GM23338 (cell line): ENCODE measurements at regions not wholly inside any gene's neighbourhood (a gene's known extent, or its start where the extent isn't known, plus 50 kb on each side); places are given as distances from the start of the nearest gene placed in this dataset.

Source experiments
- ATAC-seq: fragments of 200-7000 bp; cut with Tn5 transposase; 3 replicates; pipeline ENCODE4 v1.9.1; 2020
- DNase-seq: peaks from one replicate; pipeline ENCODE4 v3.0.0-alpha.2; 2015; ENCODE audit warnings: low spot score
- H2AFZ ChIP-seq: fragments of 200-600 bp; sonication (generic); 2 replicates; pipeline ENCODE4 v1.8.0; 2016; ENCODE audit warnings: antibody characterized with exemption, mild to moderate bottlenecking, moderate library complexity
- H3F3A ChIP-seq: fragments of 200-600 bp; sonication (generic); replicated peaks from 2 replicates; pipeline ENCODE4 v1.8.0; 2017; ENCODE audit warnings: antibody characterized with exemption, mixed run types, low read depth
- H3K27ac ChIP-seq: fragments of 200-600 bp; sonication (generic); 2 replicates; pipeline ENCODE4 v1.6.1; 2016; ENCODE audit warnings: low read depth
- H3K27me3 ChIP-seq: fragments of 200-600 bp; sonication (generic); 2 replicates; pipeline ENCODE4 v1.8.0; 2016; ENCODE audit warnings: mild to moderate bottlenecking, mixed run types, moderate library complexity; ENCODE audit not compliant: insufficient read depth
- H3K36me3 ChIP-seq: fragments of 200-600 bp; sonication (generic); 2 replicates; pipeline ENCODE4 v1.8.0; 2016; ENCODE audit warnings: mild to moderate bottlenecking; ENCODE audit not compliant: insufficient read depth
- H3K4me1 ChIP-seq: fragments of 200-600 bp; sonication (generic); 2 replicates; pipeline ENCODE4 v1.8.0; 2016; ENCODE audit warnings: mild to moderate bottlenecking, moderate library complexity; ENCODE audit not compliant: insufficient read depth
- H3K4me2 ChIP-seq: fragments of 200-600 bp; sonication (generic); 2 replicates; pipeline ENCODE4 v1.7.1; 2017; ENCODE audit warnings: mixed run types
- H3K4me3 ChIP-seq: fragments of 200-600 bp; sonication (generic); 2 replicates; pipeline ENCODE4 v1.6.1; 2016; ENCODE audit warnings: mixed run types
- H3K79me2 ChIP-seq: fragments of 200-600 bp; sonication (generic); replicated peaks from 2 replicates; pipeline ENCODE4 v1.8.0; 2017; ENCODE audit warnings: mild to moderate bottlenecking; ENCODE audit not compliant: insufficient read depth
- H3K9me2 ChIP-seq: fragments of 200-600 bp; sonication (generic); 2 replicates; pipeline ENCODE4 v1.8.0; 2017; ENCODE audit not compliant: insufficient read depth
- H4K20me1 ChIP-seq: fragments of 200-600 bp; sonication (generic); replicated peaks from 2 replicates; pipeline ENCODE4 v1.8.0; 2017; ENCODE audit warnings: mild to moderate bottlenecking; ENCODE audit not compliant: insufficient read depth
- H3K27ac Mint-ChIP-seq: 2 replicates; pipeline ENCODE4 v1.8.0; 2020; ENCODE audit warnings: inconsistent platforms, mild to moderate bottlenecking, moderate library complexity, mixed read lengths
- H3K27me3 Mint-ChIP-seq: 3 replicates; pipeline ENCODE4 v1.8.0; 2022; ENCODE audit warnings: low read depth, mild to moderate bottlenecking, moderate library complexity, mixed read lengths, inconsistent platforms; ENCODE audit not compliant: insufficient read depth, poor library complexity
- H3K36me3 Mint-ChIP-seq: 3 replicates; pipeline ENCODE4 v1.8.0; 2021; ENCODE audit warnings: low read depth, mild to moderate bottlenecking, inconsistent platforms, moderate library complexity, mixed read lengths
- H3K4me1 Mint-ChIP-seq: 3 replicates; pipeline ENCODE4 v1.8.0; 2020; ENCODE audit warnings: mild to moderate bottlenecking, inconsistent platforms, mixed read lengths
- H3K4me3 Mint-ChIP-seq: 3 replicates; pipeline ENCODE4 v1.8.0; 2021; ENCODE audit warnings: moderate library complexity, mild to moderate bottlenecking, inconsistent platforms, mixed read lengths
- H3K9me3 Mint-ChIP-seq: 3 replicates; pipeline ENCODE4 v1.8.0; 2020; ENCODE audit warnings: moderate library complexity, mild to moderate bottlenecking, inconsistent platforms, mixed read lengths
- CREB1 ChIP-seq: fragments of 250-450 bp; sonication (Bioruptor Pico); IDR thresholded peaks from 2 replicates; pipeline ENCODE4 v1.5.0; 2020; ENCODE audit warnings: low read depth, mild to moderate bottlenecking, moderate library complexity
- EZH2 ChIP-seq: fragments of 200-600 bp; sonication (generic); IDR thresholded peaks from one replicate; pipeline ENCODE4 v1.8.0; 2017; ENCODE audit warnings: antibody characterized with exemption, mild to moderate bottlenecking, low read depth; ENCODE audit not compliant: unreplicated experiment
- EZH2phosphoT487 ChIP-seq: fragments of 200-600 bp; sonication (generic); IDR thresholded peaks from one replicate; pipeline ENCODE4 v1.8.1; 2018; ENCODE audit warnings: antibody characterized with exemption; ENCODE audit not compliant: unreplicated experiment
- JUNB ChIP-seq: IDR thresholded peaks from one replicate; pipeline ENCODE4 v1.6.1; 2016; ENCODE audit warnings: antibody characterized with exemption; ENCODE audit not compliant: unreplicated experiment
- NANOG ChIP-seq: IDR thresholded peaks from 2 replicates; pipeline ENCODE4 v1.6.1; 2016; ENCODE audit warnings: antibody characterized with exemption, borderline replicate concordance
- POLR2AphosphoS5 ChIP-seq: IDR thresholded peaks from 2 replicates; pipeline ENCODE4 v1.6.1; 2016; ENCODE audit warnings: antibody characterized with exemption, low read depth
- STAT1 ChIP-seq: IDR thresholded peaks from one replicate; pipeline ENCODE4 v1.6.1; 2016; ENCODE audit warnings: antibody characterized with exemption; ENCODE audit not compliant: unreplicated experiment
- ZNF114 ChIP-seq: fragments of 250-450 bp; sonication (Bioruptor Pico); IDR thresholded peaks from 2 replicates; pipeline ENCODE4 v1.5.0; 2020; ENCODE audit warnings: mild to moderate bottlenecking, moderate library complexity
- ZNF331 ChIP-seq: fragments of 250-450 bp; sonication (Bioruptor Pico); IDR thresholded peaks from 2 replicates; pipeline ENCODE4 v1.5.0; 2020; ENCODE audit warnings: low read depth, mild to moderate bottlenecking, moderate library complexity
- TF ChIP-seq, protein P1 (sequence below): IDR thresholded peaks from one replicate; pipeline ENCODE4 v1.6.1; 2018; ENCODE audit warnings: antibody characterized with exemption; ENCODE audit not compliant: unreplicated experiment
- TF ChIP-seq, protein P2 (sequence below): fragments of 250-450 bp; sonication (Bioruptor Pico); IDR thresholded peaks from 2 replicates; pipeline ENCODE4 v1.5.0; 2020; ENCODE audit warnings: mild to moderate bottlenecking, moderate library complexity
- TF ChIP-seq, protein P3 (sequence below), 2 experiments: fragments of 200-600 bp in 1 of 2; sonication (generic) in 1 of 2; conservative IDR thresholded peaks; 2 replicates each; pipeline versions ENCODE4 v1.5.1 to v1.6.1; 2016 to 2017; ENCODE audit warnings: antibody characterized with exemption in 2 of 2, low read depth in 2 of 2, mild to moderate bottlenecking in 2 of 2, moderate library complexity in 1 of 2
- TF ChIP-seq, protein P4 (sequence below): IDR thresholded peaks from 2 replicates; pipeline ENCODE4 v1.6.1; 2016; ENCODE audit warnings: antibody characterized with exemption

DNA sequence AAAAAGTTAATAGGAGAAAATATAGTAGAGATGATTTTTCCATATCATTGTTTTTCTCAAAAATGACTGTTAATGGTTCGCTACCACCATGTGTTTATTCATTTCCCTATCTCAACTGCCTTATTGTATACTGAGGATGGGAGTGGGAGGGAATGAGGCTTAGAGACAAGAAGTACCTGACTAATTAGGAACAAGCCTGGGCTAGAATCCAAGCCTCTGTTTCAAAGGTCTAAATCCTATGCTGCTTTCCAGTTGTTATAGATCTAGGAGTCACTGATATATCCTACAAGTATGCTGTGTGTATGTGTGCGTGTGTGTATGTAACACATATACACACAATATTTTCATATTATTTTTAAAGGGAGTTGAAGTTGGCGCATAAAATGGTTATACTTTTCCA, 465.9 kb downstream of the EPHA4 start:
- ATAC-seq (no peak), DNase-seq (no peak)
- peaks cover 14% of the 10 kb centered on the region for H3K4me1 Mint-ChIP-seq
- no peaks in the 10 kb centered on the region for H3K4me1 ChIP-seq
- H3K4me3 ChIP-seq: no peak overlapping the region
- no peaks in the 10 kb centered on the region for H3K36me3 ChIP-seq
- no peak overlapping the region for H3K27ac Mint-ChIP-seq
- H3K9me2 ChIP-seq: no peaks in the 10 kb centered on the region
- H3K27ac ChIP-seq: no peak overlapping the region
- TF ChIP-seq POLR2AphosphoS5 (no peak), NANOG (no peak), ZNF331 (no peak), EZH2 (no peak), ZNF114 (no peak), STAT1 (no peak), EZH2phosphoT487 (no peak), JUNB (no peak), CREB1 (CRISPR knock-in tag) (no peak)
- TF ChIP-seq, protein P1, sequence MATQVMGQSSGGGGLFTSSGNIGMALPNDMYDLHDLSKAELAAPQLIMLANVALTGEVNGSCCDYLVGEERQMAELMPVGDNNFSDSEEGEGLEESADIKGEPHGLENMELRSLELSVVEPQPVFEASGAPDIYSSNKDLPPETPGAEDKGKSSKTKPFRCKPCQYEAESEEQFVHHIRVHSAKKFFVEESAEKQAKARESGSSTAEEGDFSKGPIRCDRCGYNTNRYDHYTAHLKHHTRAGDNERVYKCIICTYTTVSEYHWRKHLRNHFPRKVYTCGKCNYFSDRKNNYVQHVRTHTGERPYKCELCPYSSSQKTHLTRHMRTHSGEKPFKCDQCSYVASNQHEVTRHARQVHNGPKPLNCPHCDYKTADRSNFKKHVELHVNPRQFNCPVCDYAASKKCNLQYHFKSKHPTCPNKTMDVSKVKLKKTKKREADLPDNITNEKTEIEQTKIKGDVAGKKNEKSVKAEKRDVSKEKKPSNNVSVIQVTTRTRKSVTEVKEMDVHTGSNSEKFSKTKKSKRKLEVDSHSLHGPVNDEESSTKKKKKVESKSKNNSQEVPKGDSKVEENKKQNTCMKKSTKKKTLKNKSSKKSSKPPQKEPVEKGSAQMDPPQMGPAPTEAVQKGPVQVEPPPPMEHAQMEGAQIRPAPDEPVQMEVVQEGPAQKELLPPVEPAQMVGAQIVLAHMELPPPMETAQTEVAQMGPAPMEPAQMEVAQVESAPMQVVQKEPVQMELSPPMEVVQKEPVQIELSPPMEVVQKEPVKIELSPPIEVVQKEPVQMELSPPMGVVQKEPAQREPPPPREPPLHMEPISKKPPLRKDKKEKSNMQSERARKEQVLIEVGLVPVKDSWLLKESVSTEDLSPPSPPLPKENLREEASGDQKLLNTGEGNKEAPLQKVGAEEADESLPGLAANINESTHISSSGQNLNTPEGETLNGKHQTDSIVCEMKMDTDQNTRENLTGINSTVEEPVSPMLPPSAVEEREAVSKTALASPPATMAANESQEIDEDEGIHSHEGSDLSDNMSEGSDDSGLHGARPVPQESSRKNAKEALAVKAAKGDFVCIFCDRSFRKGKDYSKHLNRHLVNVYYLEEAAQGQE: no peak
- TF ChIP-seq, protein P2, sequence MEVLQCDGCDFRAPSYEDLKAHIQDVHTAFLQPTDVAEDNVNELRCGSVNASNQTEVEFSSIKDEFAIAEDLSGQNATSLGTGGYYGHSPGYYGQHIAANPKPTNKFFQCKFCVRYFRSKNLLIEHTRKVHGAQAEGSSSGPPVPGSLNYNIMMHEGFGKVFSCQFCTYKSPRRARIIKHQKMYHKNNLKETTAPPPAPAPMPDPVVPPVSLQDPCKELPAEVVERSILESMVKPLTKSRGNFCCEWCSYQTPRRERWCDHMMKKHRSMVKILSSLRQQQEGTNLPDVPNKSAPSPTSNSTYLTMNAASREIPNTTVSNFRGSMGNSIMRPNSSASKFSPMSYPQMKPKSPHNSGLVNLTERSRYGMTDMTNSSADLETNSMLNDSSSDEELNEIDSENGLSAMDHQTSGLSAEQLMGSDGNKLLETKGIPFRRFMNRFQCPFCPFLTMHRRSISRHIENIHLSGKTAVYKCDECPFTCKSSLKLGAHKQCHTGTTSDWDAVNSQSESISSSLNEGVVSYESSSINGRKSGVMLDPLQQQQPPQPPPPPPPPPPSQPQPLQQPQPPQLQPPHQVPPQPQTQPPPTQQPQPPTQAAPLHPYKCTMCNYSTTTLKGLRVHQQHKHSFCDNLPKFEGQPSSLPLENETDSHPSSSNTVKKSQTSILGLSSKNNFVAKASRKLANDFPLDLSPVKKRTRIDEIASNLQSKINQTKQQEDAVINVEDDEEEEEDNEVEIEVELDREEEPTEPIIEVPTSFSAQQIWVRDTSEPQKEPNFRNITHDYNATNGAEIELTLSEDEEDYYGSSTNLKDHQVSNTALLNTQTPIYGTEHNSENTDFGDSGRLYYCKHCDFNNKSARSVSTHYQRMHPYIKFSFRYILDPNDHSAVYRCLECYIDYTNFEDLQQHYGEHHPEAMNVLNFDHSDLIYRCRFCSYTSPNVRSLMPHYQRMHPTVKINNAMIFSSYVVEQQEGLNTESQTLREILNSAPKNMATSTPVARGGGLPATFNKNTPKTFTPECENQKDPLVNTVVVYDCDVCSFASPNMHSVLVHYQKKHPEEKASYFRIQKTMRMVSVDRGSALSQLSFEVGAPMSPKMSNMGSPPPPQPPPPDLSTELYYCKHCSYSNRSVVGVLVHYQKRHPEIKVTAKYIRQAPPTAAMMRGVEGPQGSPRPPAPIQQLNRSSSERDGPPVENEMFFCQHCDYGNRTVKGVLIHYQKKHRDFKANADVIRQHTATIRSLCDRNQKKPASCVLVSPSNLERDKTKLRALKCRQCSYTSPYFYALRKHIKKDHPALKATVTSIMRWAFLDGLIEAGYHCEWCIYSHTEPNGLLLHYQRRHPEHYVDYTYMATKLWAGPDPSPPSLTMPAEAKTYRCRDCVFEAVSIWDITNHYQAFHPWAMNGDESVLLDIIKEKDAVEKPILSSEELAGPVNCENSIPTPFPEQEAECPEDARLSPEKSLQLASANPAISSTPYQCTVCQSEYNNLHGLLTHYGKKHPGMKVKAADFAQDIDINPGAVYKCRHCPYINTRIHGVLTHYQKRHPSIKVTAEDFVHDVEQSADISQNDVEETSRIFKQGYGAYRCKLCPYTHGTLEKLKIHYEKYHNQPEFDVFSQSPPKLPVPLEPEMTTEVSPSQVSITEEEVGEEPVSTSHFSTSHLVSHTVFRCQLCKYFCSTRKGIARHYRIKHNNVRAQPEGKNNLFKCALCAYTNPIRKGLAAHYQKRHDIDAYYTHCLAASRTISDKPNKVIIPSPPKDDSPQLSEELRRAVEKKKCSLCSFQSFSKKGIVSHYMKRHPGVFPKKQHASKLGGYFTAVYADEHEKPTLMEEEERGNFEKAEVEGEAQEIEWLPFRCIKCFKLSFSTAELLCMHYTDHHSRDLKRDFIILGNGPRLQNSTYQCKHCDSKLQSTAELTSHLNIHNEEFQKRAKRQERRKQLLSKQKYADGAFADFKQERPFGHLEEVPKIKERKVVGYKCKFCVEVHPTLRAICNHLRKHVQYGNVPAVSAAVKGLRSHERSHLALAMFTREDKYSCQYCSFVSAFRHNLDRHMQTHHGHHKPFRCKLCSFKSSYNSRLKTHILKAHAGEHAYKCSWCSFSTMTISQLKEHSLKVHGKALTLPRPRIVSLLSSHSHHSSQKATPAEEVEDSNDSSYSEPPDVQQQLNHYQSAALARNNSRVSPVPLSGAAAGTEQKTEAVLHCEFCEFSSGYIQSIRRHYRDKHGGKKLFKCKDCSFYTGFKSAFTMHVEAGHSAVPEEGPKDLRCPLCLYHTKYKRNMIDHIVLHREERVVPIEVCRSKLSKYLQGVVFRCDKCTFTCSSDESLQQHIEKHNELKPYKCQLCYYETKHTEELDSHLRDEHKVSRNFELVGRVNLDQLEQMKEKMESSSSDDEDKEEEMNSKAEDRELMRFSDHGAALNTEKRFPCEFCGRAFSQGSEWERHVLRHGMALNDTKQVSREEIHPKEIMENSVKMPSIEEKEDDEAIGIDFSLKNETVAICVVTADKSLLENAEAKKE (CRISPR knock-in tag): no peak
- TF ChIP-seq, protein P3, sequence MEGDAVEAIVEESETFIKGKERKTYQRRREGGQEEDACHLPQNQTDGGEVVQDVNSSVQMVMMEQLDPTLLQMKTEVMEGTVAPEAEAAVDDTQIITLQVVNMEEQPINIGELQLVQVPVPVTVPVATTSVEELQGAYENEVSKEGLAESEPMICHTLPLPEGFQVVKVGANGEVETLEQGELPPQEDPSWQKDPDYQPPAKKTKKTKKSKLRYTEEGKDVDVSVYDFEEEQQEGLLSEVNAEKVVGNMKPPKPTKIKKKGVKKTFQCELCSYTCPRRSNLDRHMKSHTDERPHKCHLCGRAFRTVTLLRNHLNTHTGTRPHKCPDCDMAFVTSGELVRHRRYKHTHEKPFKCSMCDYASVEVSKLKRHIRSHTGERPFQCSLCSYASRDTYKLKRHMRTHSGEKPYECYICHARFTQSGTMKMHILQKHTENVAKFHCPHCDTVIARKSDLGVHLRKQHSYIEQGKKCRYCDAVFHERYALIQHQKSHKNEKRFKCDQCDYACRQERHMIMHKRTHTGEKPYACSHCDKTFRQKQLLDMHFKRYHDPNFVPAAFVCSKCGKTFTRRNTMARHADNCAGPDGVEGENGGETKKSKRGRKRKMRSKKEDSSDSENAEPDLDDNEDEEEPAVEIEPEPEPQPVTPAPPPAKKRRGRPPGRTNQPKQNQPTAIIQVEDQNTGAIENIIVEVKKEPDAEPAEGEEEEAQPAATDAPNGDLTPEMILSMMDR (conservative IDR thresholded peaks at IDR 0.05; ENCODE audit: low read depth in 2 of 2): no peak
- TF ChIP-seq, protein P4, sequence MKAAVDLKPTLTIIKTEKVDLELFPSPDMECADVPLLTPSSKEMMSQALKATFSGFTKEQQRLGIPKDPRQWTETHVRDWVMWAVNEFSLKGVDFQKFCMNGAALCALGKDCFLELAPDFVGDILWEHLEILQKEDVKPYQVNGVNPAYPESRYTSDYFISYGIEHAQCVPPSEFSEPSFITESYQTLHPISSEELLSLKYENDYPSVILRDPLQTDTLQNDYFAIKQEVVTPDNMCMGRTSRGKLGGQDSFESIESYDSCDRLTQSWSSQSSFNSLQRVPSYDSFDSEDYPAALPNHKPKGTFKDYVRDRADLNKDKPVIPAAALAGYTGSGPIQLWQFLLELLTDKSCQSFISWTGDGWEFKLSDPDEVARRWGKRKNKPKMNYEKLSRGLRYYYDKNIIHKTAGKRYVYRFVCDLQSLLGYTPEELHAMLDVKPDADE: no peak
- H3K27me3 ChIP-seq: no peaks in the 10 kb centered on the region
- no peaks in the 10 kb centered on the region for H3K36me3 Mint-ChIP-seq
- H4K20me1 ChIP-seq: no peaks in the 10 kb centered on the region
- no peak overlapping the region for H3K4me3 Mint-ChIP-seq
- H3F3A ChIP-seq: no peaks in the 10 kb centered on the region
- H3K4me2 ChIP-seq: no peak overlapping the region
- H3K27me3 Mint-ChIP-seq: peaks cover 4% of the 10 kb centered on the region
- H3K79me2 ChIP-seq: no peaks in the 10 kb centered on the region
- no peaks in the 10 kb centered on the region for H3K9me3 Mint-ChIP-seq
- H2AFZ ChIP-seq: no peak overlapping the region
